Prostate gland (tissue), 2 donors: ENCODE measurements at regions not wholly inside any gene's neighbourhood (a gene's known extent, or its start where the extent isn't known, plus 50 kb on each side); places are given as distances from the start of the nearest gene placed in this dataset.

Experiments
- POLR2A ChIP-seq: fragments of 450-650 bp; IDR thresholded peaks from one replicate; pipeline ENCODE4 v1.6.1; 2016; ENCODE audit warnings: antibody characterized with exemption, mild to moderate bottlenecking
- TF ChIP-seq, protein P1 (sequence below), 4 experiments: fragments of 200-600 bp in 2 of 4; fragments of 450-650 bp in 2 of 4; sonication (generic) in 2 of 4; IDR thresholded peaks; 1 replicate in 3 of 4; 2 replicates in 1 of 4; pipeline ENCODE4 v1.5.1; 2016 to 2019; ENCODE audit warnings: antibody characterized with exemption in 4 of 4, mild to moderate bottlenecking in 2 of 4, moderate library complexity in 2 of 4

DNA sequence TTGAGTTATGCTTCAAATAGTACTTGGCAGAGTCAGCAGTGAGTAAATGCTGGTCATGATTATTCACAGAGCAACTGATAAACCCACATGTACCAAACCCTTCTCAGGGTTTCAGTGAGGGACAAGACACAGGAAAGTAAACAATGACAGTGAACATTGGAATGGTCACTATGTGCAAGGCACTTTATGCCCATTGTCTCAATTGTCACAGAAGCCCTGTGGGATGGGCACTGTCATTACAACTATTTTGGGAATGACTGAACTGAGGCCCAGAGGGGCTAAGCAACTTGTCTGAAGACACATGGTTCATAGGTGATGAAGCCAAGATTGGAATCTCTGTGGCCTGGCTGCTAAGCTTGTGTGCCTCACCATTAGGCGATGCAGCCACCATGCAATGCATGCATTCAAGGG is 238.5 kb downstream of the RBM19 start:
- TF ChIP-seq, protein P1, sequence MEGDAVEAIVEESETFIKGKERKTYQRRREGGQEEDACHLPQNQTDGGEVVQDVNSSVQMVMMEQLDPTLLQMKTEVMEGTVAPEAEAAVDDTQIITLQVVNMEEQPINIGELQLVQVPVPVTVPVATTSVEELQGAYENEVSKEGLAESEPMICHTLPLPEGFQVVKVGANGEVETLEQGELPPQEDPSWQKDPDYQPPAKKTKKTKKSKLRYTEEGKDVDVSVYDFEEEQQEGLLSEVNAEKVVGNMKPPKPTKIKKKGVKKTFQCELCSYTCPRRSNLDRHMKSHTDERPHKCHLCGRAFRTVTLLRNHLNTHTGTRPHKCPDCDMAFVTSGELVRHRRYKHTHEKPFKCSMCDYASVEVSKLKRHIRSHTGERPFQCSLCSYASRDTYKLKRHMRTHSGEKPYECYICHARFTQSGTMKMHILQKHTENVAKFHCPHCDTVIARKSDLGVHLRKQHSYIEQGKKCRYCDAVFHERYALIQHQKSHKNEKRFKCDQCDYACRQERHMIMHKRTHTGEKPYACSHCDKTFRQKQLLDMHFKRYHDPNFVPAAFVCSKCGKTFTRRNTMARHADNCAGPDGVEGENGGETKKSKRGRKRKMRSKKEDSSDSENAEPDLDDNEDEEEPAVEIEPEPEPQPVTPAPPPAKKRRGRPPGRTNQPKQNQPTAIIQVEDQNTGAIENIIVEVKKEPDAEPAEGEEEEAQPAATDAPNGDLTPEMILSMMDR (IDR thresholded peaks at IDR 0.05) = no peak
- no peak for TF ChIP-seq POLR2A
